Adrenal gland (tissue), 5 donors: ENCODE measurements at regions not wholly inside any gene's neighbourhood (a gene's known extent, or its start where the extent isn't known, plus 50 kb on each side); places are given as distances from the start of the nearest gene placed in this dataset.

Experiments
- POLR2A ChIP-seq, 2 donors: fragments of 450-650 bp; IDR thresholded peaks; one replicate each; pipeline ENCODE4 v1.6.1; 2017; ENCODE audit warnings: antibody characterized with exemption in 2 of 2, mild to moderate bottlenecking in 2 of 2, moderate library complexity in 1 of 2
- TF ChIP-seq, protein P1 (sequence below), 6 experiments: fragments of 450-650 bp in 4 of 6; fragments of 200-600 bp in 2 of 6; sonication (generic) in 1 of 6; IDR thresholded peaks; 1 replicate in 5 of 6; 2 replicates in 1 of 6; pipeline versions ENCODE4 v1.5.1 to v1.8.0; 2016 to 2021; ENCODE audit warnings: antibody characterized with exemption in 6 of 6, mild to moderate bottlenecking in 2 of 6, moderate library complexity in 1 of 6
- donor health status: DM: no; HTN: no; CAD: no.

DNA sequence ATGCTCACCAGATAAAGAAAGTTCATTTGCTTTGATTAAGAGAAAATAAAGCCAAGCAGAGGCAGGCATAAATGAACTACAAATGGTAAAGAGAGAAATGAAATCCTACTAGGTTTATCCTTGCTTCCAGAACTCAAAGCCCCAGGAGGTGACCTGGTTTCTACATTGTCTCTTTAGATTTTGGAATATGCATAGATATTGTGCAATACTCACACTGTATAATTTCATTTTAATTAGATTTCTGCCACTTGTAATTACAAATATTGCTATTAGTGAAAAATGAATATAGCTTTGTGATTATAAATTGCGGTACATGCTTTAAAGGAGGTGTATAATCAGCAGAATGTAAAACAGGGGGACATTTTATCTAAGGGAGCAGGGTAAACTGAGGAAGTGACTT lies 76.9 kb upstream of the NRXN1 start:
- TF ChIP-seq, protein P1, sequence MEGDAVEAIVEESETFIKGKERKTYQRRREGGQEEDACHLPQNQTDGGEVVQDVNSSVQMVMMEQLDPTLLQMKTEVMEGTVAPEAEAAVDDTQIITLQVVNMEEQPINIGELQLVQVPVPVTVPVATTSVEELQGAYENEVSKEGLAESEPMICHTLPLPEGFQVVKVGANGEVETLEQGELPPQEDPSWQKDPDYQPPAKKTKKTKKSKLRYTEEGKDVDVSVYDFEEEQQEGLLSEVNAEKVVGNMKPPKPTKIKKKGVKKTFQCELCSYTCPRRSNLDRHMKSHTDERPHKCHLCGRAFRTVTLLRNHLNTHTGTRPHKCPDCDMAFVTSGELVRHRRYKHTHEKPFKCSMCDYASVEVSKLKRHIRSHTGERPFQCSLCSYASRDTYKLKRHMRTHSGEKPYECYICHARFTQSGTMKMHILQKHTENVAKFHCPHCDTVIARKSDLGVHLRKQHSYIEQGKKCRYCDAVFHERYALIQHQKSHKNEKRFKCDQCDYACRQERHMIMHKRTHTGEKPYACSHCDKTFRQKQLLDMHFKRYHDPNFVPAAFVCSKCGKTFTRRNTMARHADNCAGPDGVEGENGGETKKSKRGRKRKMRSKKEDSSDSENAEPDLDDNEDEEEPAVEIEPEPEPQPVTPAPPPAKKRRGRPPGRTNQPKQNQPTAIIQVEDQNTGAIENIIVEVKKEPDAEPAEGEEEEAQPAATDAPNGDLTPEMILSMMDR (IDR thresholded peaks at IDR 0.05), result no peak
- no peak for TF ChIP-seq POLR2A (IDR thresholded peaks at IDR 0.05)
